CD4-positive, alpha-beta T cell (primary cell): ENCODE measurements at regions not wholly inside any gene's neighbourhood (a gene's known extent, or its start where the extent isn't known, plus 50 kb on each side); places are given as distances from the start of the nearest gene placed in this dataset.

Experiments used
- ATAC-seq: fragments of 200-7000 bp; cut with Tn5 transposase; one replicate; pipeline ENCODE4 v1.10.0; 2022; ENCODE audit warnings: mild to moderate bottlenecking; ENCODE audit not compliant: poor library complexity
- CTCF ChIA-PET: fragments of 350-600 bp; sonication (Branson Sonifier 250); formaldehyde crosslinking; loops from one replicate; lab custom pipeline; 2021; ENCODE audit warnings: antibody characterized with exemption, inconsistent platforms; lab: Charles Lee
- POLR2A ChIA-PET: fragments of 350-600 bp; sonication (Branson Sonifier 250); formaldehyde crosslinking; loops from one replicate; lab custom pipeline; 2021; ENCODE audit warnings: antibody characterized with exemption, inconsistent platforms; lab: Charles Lee
- DNase-seq, 14 experiments: peaks; one replicate each; pipeline ENCODE4 v3.0.0-alpha.2; 2013 to 2020; ENCODE audit warnings: mixed read lengths in 2 of 14
- H3K27ac ChIP-seq, 2 donors: one replicate each; pipeline versions ENCODE4 v1.5.1 to v1.7.0; 2013; ENCODE audit warnings: low read length in 2 of 2, low read depth in 1 of 2, mild to moderate bottlenecking in 1 of 2
- H3K27me3 ChIP-seq, 2 experiments: 1 replicate in 1 of 2; 2 replicates in 1 of 2; pipeline versions ENCODE4 v1.6.1 to v1.7.0; 2013; ENCODE audit warnings: low read length in 2 of 2, control low read depth in 1 of 2, mild to moderate bottlenecking in 1 of 2, moderate library complexity in 1 of 2; ENCODE audit not compliant: insufficient read depth in 2 of 2, control insufficient read depth in 1 of 2
- H3K36me3 ChIP-seq: one replicate; pipeline ENCODE4 v1.6.1; 2013; ENCODE audit warnings: low read length, control low read depth; ENCODE audit not compliant: insufficient read depth
- H3K4me1 ChIP-seq: one replicate; pipeline ENCODE4 v1.6.1; 2013; ENCODE audit warnings: low read length, control low read depth; ENCODE audit not compliant: insufficient read depth
- H3K4me3 ChIP-seq: one replicate; pipeline ENCODE4 v1.5.1; 2013; ENCODE audit warnings: mild to moderate bottlenecking, low read length, moderate library complexity
- H3K9me3 ChIP-seq, 2 experiments: 1 replicate in 1 of 2; 2 replicates in 1 of 2; pipeline versions ENCODE4 v1.6.1 to v1.7.0; 2013; ENCODE audit warnings: low read length in 2 of 2, mild to moderate bottlenecking in 2 of 2, control low read depth in 1 of 2, moderate library complexity in 1 of 2; ENCODE audit not compliant: control insufficient read depth in 1 of 2, insufficient read depth in 1 of 2
- H3K27ac Mint-ChIP-seq: one replicate; pipeline ENCODE4 v1.8.0; 2020; ENCODE audit warnings: mixed read lengths
- H3K27me3 Mint-ChIP-seq: one replicate; pipeline ENCODE4 v1.8.0; 2021; ENCODE audit warnings: mixed read lengths
- H3K36me3 Mint-ChIP-seq: one replicate; pipeline ENCODE4 v1.8.0; 2021; ENCODE audit warnings: low read depth, mixed read lengths
- H3K4me1 Mint-ChIP-seq: one replicate; pipeline ENCODE4 v1.8.0; 2021; ENCODE audit warnings: low read depth, mixed read lengths
- H3K4me3 Mint-ChIP-seq: one replicate; pipeline ENCODE4 v1.8.0; 2020; ENCODE audit warnings: mild to moderate bottlenecking, mixed read lengths
- H3K9me3 Mint-ChIP-seq: one replicate; pipeline ENCODE4 v1.8.0; 2020; ENCODE audit warnings: mixed read lengths
- intact Hi-C, 2 experiments: fragments of 100-400 bp; cut with DNase I in 1 of 2; cut with micrococcal nuclease in 1 of 2; formaldehyde crosslinking; loops; one replicate each; pipeline versions ENCODE4 v1.15.1 to v1.9.0; 2023 to 2025; cut with DNase I, micrococcal nuclease
- TF ChIP-seq, protein P1 (sequence below): fragments of 200-600 bp; IDR thresholded peaks from one replicate; pipeline ENCODE4 v1.8.0; 2022; ENCODE audit warnings: antibody characterized with exemption, mild to moderate bottlenecking

GRCh38 chr15:36407647-36408046 lies 171.8 kb upstream of the CDIN1 start:
- Mint-ChIP-seq H3K9me3 (no peaks in the 10 kb centered on the region), H3K27ac (no peak overlapping the region), H3K27me3 (no peaks in the 10 kb centered on the region), H3K36me3 (no peaks in the 10 kb centered on the region), H3K4me3 (no peak overlapping the region), H3K4me1 (no peaks in the 10 kb centered on the region)
- Histone ChIP-seq H3K27ac (no peak overlapping the region), H3K9me3 (peaks cover 0 to 4% of the 10 kb centered on the region in 2 experiments), H3K4me3 (no peak overlapping the region), H3K4me1 (no peaks in the 10 kb centered on the region), H3K36me3 (no peaks in the 10 kb centered on the region), H3K27me3 (no peaks in the 10 kb centered on the region)
- TF ChIP-seq, protein P1, sequence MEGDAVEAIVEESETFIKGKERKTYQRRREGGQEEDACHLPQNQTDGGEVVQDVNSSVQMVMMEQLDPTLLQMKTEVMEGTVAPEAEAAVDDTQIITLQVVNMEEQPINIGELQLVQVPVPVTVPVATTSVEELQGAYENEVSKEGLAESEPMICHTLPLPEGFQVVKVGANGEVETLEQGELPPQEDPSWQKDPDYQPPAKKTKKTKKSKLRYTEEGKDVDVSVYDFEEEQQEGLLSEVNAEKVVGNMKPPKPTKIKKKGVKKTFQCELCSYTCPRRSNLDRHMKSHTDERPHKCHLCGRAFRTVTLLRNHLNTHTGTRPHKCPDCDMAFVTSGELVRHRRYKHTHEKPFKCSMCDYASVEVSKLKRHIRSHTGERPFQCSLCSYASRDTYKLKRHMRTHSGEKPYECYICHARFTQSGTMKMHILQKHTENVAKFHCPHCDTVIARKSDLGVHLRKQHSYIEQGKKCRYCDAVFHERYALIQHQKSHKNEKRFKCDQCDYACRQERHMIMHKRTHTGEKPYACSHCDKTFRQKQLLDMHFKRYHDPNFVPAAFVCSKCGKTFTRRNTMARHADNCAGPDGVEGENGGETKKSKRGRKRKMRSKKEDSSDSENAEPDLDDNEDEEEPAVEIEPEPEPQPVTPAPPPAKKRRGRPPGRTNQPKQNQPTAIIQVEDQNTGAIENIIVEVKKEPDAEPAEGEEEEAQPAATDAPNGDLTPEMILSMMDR = no peak
- POLR2A ChIA-PET = no interaction called here
- CTCF ChIA-PET = no interaction called here
- intact Hi-C loops = no loop called here
- DNase-seq = no peak
- ATAC-seq = no peak

DNA sequence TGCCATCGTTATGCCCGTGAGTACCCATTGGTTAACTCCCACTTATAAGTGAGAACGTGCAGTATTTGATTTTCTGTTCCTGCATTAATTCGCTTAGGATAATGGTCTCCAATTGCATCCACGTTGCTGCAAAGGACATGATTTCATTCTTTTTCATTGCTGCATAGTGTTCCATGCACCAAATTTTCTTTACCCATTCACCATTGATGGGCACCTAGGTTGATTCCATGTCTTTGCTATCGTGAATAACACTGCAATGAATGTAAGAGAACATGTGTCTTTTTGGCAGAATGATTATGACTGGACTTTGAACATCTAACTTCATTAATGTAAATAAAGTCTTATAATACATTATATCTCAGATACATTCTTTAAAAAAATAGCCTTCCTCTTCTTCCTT lies 169.6 kb upstream of the CDIN1 start:
- intact Hi-C loops = no loop called here
- no peak overlapping the region for H3K27ac ChIP-seq
- Mint-ChIP-seq H3K27me3 (no peaks in the 10 kb centered on the region), H3K9me3 (no peaks in the 10 kb centered on the region), H3K4me1 (no peaks in the 10 kb centered on the region), H3K27ac (no peak overlapping the region), H3K4me3 (no peak overlapping the region), H3K36me3 (no peaks in the 10 kb centered on the region)
- CTCF ChIA-PET = no interaction called here
- POLR2A ChIA-PET = no interaction called here
- TF ChIP-seq, protein P1 = no peak
- no peaks in the 10 kb centered on the region for H3K36me3 ChIP-seq
- H3K9me3 ChIP-seq = peaks cover 0 to 4% of the 10 kb centered on the region in 2 experiments
- H3K27me3 ChIP-seq = no peaks in the 10 kb centered on the region
- no peak for DNase-seq
- H3K4me1 ChIP-seq = no peaks in the 10 kb centered on the region
- ATAC-seq = no peak
- H3K4me3 ChIP-seq = no peak overlapping the region

- ATAC-seq (no peak), DNase-seq (no peak)
- TF ChIP-seq, protein P1 = no peak
- ChIA-PET POLR2A (no interaction called here), CTCF (no interaction called here)
- Mint-ChIP-seq H3K4me3 (no peak overlapping the region), H3K27me3 (no peaks in the 10 kb centered on the region), H3K27ac (no peak overlapping the region), H3K9me3 (peaks cover 2% of the 10 kb centered on the region), H3K4me1 (no peaks in the 10 kb centered on the region), H3K36me3 (no peaks in the 10 kb centered on the region)
- intact Hi-C loops = no loop called here
- Histone ChIP-seq H3K27me3 (no peaks in the 10 kb centered on the region), H3K4me1 (no peaks in the 10 kb centered on the region), H3K27ac (no peak overlapping the region), H3K9me3 (peaks cover 0 to 3% of the 10 kb centered on the region in 2 experiments), H3K36me3 (no peaks in the 10 kb centered on the region), H3K4me3 (no peak overlapping the region)
Measured at GRCh38 chr15:36414670-36415069, 164.8 kb upstream of the CDIN1 start.
